VCaP (cell line): ENCODE measurements at regions not wholly inside any gene's neighbourhood (a gene's known extent, or its start where the extent isn't known, plus 50 kb on each side); places are given as distances from the start of the nearest gene placed in this dataset.

Experiments
- H3K27ac ChIP-seq: fragments of 450-650 bp; 2 replicates; pipeline ENCODE4 v1.5.1; 2017
- TF ChIP-seq, protein P1 (sequence below): fragments of 450-650 bp; conservative IDR thresholded peaks from 2 replicates; pipeline ENCODE4 v1.5.1; 2017; ENCODE audit warnings: mild to moderate bottlenecking, moderate library complexity

GRCh38 chr7:113175525-113176104 lies 57.3 kb upstream of the SMIM30 start:
- TF ChIP-seq, protein P1, sequence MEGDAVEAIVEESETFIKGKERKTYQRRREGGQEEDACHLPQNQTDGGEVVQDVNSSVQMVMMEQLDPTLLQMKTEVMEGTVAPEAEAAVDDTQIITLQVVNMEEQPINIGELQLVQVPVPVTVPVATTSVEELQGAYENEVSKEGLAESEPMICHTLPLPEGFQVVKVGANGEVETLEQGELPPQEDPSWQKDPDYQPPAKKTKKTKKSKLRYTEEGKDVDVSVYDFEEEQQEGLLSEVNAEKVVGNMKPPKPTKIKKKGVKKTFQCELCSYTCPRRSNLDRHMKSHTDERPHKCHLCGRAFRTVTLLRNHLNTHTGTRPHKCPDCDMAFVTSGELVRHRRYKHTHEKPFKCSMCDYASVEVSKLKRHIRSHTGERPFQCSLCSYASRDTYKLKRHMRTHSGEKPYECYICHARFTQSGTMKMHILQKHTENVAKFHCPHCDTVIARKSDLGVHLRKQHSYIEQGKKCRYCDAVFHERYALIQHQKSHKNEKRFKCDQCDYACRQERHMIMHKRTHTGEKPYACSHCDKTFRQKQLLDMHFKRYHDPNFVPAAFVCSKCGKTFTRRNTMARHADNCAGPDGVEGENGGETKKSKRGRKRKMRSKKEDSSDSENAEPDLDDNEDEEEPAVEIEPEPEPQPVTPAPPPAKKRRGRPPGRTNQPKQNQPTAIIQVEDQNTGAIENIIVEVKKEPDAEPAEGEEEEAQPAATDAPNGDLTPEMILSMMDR = no peak
- peak overlapping the region; percentile 87 for H3K27ac ChIP-seq

- TF ChIP-seq, protein P1 = no peak
- peak overlapping the region; percentile 48; the same call in 1 of the 2 replicates for H3K27ac ChIP-seq
Measured at GRCh38 chr7:113172726-113173125, 54.4 kb upstream of the SMIM30 start.

GRCh38 chr7:113170591-113170990 lies 52.2 kb upstream of the SMIM30 start:
- peak overlapping the region; percentile 48 for H3K27ac ChIP-seq
- TF ChIP-seq, protein P1 = no peak
